ENCODE measurements at regions not wholly inside any gene's neighbourhood (a gene's known extent, or its start where the extent isn't known, plus 50 kb on each side); places are given as distances from the start of the nearest gene placed in this dataset.

- no peak for ATAC-seq (ENCODE audit: low read depth in 2 of 2)
- Mint-ChIP-seq H3K4me3 (no peak overlapping the region), H3K9me3 (peaks cover 0 to 2% (median 0%) of the 10 kb centered on the region in 7 donors), H3K27ac (no peak overlapping the region), H3K36me3 (no peaks in the 10 kb centered on the region), H3K4me1 (peaks cover 0 to 8% (median 6%) of the 10 kb centered on the region in 4 donors), H3K27me3 (no peaks in the 10 kb centered on the region)
- Histone ChIP-seq H3K4me1 (ENCODE audit: control insufficient read depth, insufficient read depth, low read length, poor library complexity, severe bottlenecking) (no peaks in the 10 kb centered on the region), H3K27me3 (ENCODE audit: control insufficient read depth, insufficient read depth, low read length) (no peaks in the 10 kb centered on the region), H3K4me3 (ENCODE audit: low read depth, low read length) (no peak overlapping the region), H3K9me3 (ENCODE audit: control insufficient read depth in 2 of 2, low read length in 2 of 2) (no peaks in the 10 kb centered on the region), H3K27ac (ENCODE audit: insufficient read depth, low read length, poor library complexity, severe bottlenecking) (no peak overlapping the region), H3K36me3 (ENCODE audit: control insufficient read depth, insufficient read depth, low read length) (no peaks in the 10 kb centered on the region)
- DNase-seq = no peak
Measured at GRCh38 chr5:149441986-149442385, 62.9 kb upstream of the IL17B start.

GRCh38 chr5:149441194-149441753 is 62.2 kb upstream of the IL17B start:
- H3K27me3 ChIP-seq (ENCODE audit: control insufficient read depth, insufficient read depth, low read length) = no peaks in the 10 kb centered on the region
- H3K4me3 ChIP-seq (ENCODE audit: low read depth, low read length) = no peak overlapping the region
- no peak for ATAC-seq (ENCODE audit: low read depth in 2 of 2)
- H3K4me1 Mint-ChIP-seq = peaks cover 0 to 8% (median 6%) of the 10 kb centered on the region in 4 donors
- peaks cover 0 to 2% (median 0%) of the 10 kb centered on the region in 7 donors for H3K9me3 Mint-ChIP-seq
- no peak overlapping the region for H3K27ac Mint-ChIP-seq
- no peaks in the 10 kb centered on the region for H3K4me1 ChIP-seq (ENCODE audit: control insufficient read depth, insufficient read depth, low read length, poor library complexity, severe bottlenecking)
- no peaks in the 10 kb centered on the region for H3K9me3 ChIP-seq (ENCODE audit: control insufficient read depth in 2 of 2, low read length in 2 of 2)
- no peak overlapping the region for H3K4me3 Mint-ChIP-seq
- H3K36me3 Mint-ChIP-seq = no peaks in the 10 kb centered on the region
- no peak for DNase-seq
- no peaks in the 10 kb centered on the region for H3K36me3 ChIP-seq (ENCODE audit: control insufficient read depth, insufficient read depth, low read length)
- H3K27me3 Mint-ChIP-seq = no peaks in the 10 kb centered on the region
- H3K27ac ChIP-seq (ENCODE audit: insufficient read depth, low read length, poor library complexity, severe bottlenecking) = no peak overlapping the region

GRCh38 chr5:149439899-149440542 is 60.9 kb upstream of the IL17B start:
- H3K4me3 ChIP-seq (ENCODE audit: low read depth, low read length) = no peak overlapping the region
- H3K27me3 ChIP-seq (ENCODE audit: control insufficient read depth, insufficient read depth, low read length) = no peaks in the 10 kb centered on the region
- no peak for ATAC-seq (ENCODE audit: low read depth in 2 of 2)
- Mint-ChIP-seq H3K9me3 (peaks cover 0 to 2% (median 0%) of the 10 kb centered on the region in 7 donors), H3K36me3 (no peaks in the 10 kb centered on the region), H3K4me3 (no peak overlapping the region), H3K27me3 (no peaks in the 10 kb centered on the region), H3K4me1 (peaks cover 0 to 8% (median 6%) of the 10 kb centered on the region in 4 donors), H3K27ac (peak overlapping the region in 1 of 3 donors; percentile 31)
- no peaks in the 10 kb centered on the region for H3K36me3 ChIP-seq (ENCODE audit: control insufficient read depth, insufficient read depth, low read length)
- H3K9me3 ChIP-seq (ENCODE audit: control insufficient read depth in 2 of 2, low read length in 2 of 2) = no peaks in the 10 kb centered on the region
- no peaks in the 10 kb centered on the region for H3K4me1 ChIP-seq (ENCODE audit: control insufficient read depth, insufficient read depth, low read length, poor library complexity, severe bottlenecking)
- no peak overlapping the region for H3K27ac ChIP-seq (ENCODE audit: insufficient read depth, low read length, poor library complexity, severe bottlenecking)
- peak in 1 of 3 donors; percentile 60 for DNase-seq

GRCh38 chr5:149438711-149439132 is 59.6 kb upstream of the IL17B start:
- Histone ChIP-seq H3K4me3 (ENCODE audit: low read depth, low read length) (no peak overlapping the region), H3K27me3 (ENCODE audit: control insufficient read depth, insufficient read depth, low read length) (no peaks in the 10 kb centered on the region), H3K27ac (ENCODE audit: insufficient read depth, low read length, poor library complexity, severe bottlenecking) (no peak overlapping the region), H3K4me1 (ENCODE audit: control insufficient read depth, insufficient read depth, low read length, poor library complexity, severe bottlenecking) (no peaks in the 10 kb centered on the region), H3K9me3 (ENCODE audit: control insufficient read depth in 2 of 2, low read length in 2 of 2) (no peaks in the 10 kb centered on the region), H3K36me3 (ENCODE audit: control insufficient read depth, insufficient read depth, low read length) (no peaks in the 10 kb centered on the region)
- Mint-ChIP-seq H3K4me1 (peaks cover 0 to 8% (median 6%) of the 10 kb centered on the region in 4 donors), H3K36me3 (no peaks in the 10 kb centered on the region), H3K4me3 (no peak overlapping the region), H3K27ac (no peak overlapping the region), H3K9me3 (no peaks in the 10 kb centered on the region), H3K27me3 (no peaks in the 10 kb centered on the region)
- DNase-seq = no peak
- no peak for ATAC-seq (ENCODE audit: low read depth in 2 of 2)

- no peak for ATAC-seq (ENCODE audit: low read depth in 2 of 2)
- Mint-ChIP-seq H3K4me3 (no peak overlapping the region), H3K9me3 (no peaks in the 10 kb centered on the region), H3K4me1 (peaks cover 0 to 8% (median 6%) of the 10 kb centered on the region in 4 donors), H3K27me3 (no peaks in the 10 kb centered on the region), H3K36me3 (no peaks in the 10 kb centered on the region), H3K27ac (no peak overlapping the region)
- no peak overlapping the region for H3K27ac ChIP-seq (ENCODE audit: insufficient read depth, low read length, poor library complexity, severe bottlenecking)
- no peak for DNase-seq
- no peak overlapping the region for H3K4me3 ChIP-seq (ENCODE audit: low read depth, low read length)
- no peaks in the 10 kb centered on the region for H3K27me3 ChIP-seq (ENCODE audit: control insufficient read depth, insufficient read depth, low read length)
- H3K36me3 ChIP-seq (ENCODE audit: control insufficient read depth, insufficient read depth, low read length) = no peaks in the 10 kb centered on the region
- no peaks in the 10 kb centered on the region for H3K4me1 ChIP-seq (ENCODE audit: control insufficient read depth, insufficient read depth, low read length, poor library complexity, severe bottlenecking)
- no peaks in the 10 kb centered on the region for H3K9me3 ChIP-seq (ENCODE audit: control insufficient read depth in 2 of 2, low read length in 2 of 2)
Measured at GRCh38 chr5:149438281-149438680, 59.2 kb upstream of the IL17B start.

- Mint-ChIP-seq H3K4me1 (peaks cover 0 to 8% (median 6%) of the 10 kb centered on the region in 4 donors), H3K27me3 (no peaks in the 10 kb centered on the region), H3K4me3 (no peak overlapping the region), H3K9me3 (no peaks in the 10 kb centered on the region), H3K27ac (no peak overlapping the region), H3K36me3 (no peaks in the 10 kb centered on the region)
- H3K4me3 ChIP-seq (ENCODE audit: low read depth, low read length) = no peak overlapping the region
- no peak overlapping the region for H3K27ac ChIP-seq (ENCODE audit: insufficient read depth, low read length, poor library complexity, severe bottlenecking)
- no peaks in the 10 kb centered on the region for H3K9me3 ChIP-seq (ENCODE audit: control insufficient read depth in 2 of 2, low read length in 2 of 2)
- H3K36me3 ChIP-seq (ENCODE audit: control insufficient read depth, insufficient read depth, low read length) = no peaks in the 10 kb centered on the region
- ATAC-seq (ENCODE audit: low read depth in 2 of 2) = no peak
- no peak for DNase-seq
- no peaks in the 10 kb centered on the region for H3K4me1 ChIP-seq (ENCODE audit: control insufficient read depth, insufficient read depth, low read length, poor library complexity, severe bottlenecking)
- no peaks in the 10 kb centered on the region for H3K27me3 ChIP-seq (ENCODE audit: control insufficient read depth, insufficient read depth, low read length)
Measured at GRCh38 chr5:149437391-149438040, 58.4 kb upstream of the IL17B start.

- Mint-ChIP-seq H3K4me3 (no peak overlapping the region), H3K27ac (no peak overlapping the region), H3K4me1 (peaks cover 0 to 10% (median 6%) of the 10 kb centered on the region in 4 donors), H3K36me3 (no peaks in the 10 kb centered on the region), H3K27me3 (no peaks in the 10 kb centered on the region), H3K9me3 (peaks cover 0 to 2% (median 0%) of the 10 kb centered on the region in 7 donors)
- DNase-seq (no peak), ATAC-seq (ENCODE audit: low read depth in 2 of 2) (no peak)
- H3K9me3 ChIP-seq (ENCODE audit: control insufficient read depth in 2 of 2, low read length in 2 of 2) = no peaks in the 10 kb centered on the region
- H3K4me3 ChIP-seq (ENCODE audit: low read depth, low read length) = no peak overlapping the region
- H3K27me3 ChIP-seq (ENCODE audit: control insufficient read depth, insufficient read depth, low read length) = no peaks in the 10 kb centered on the region
- no peaks in the 10 kb centered on the region for H3K4me1 ChIP-seq (ENCODE audit: control insufficient read depth, insufficient read depth, low read length, poor library complexity, severe bottlenecking)
- H3K27ac ChIP-seq (ENCODE audit: insufficient read depth, low read length, poor library complexity, severe bottlenecking) = no peak overlapping the region
- no peaks in the 10 kb centered on the region for H3K36me3 ChIP-seq (ENCODE audit: control insufficient read depth, insufficient read depth, low read length)
Measured at GRCh38 chr5:149435660-149436059, 56.6 kb upstream of the IL17B start.
